HG03039 (cell line): ENCODE measurements at regions not wholly inside any gene's neighbourhood (a gene's known extent, or its start where the extent isn't known, plus 50 kb on each side); places are given as distances from the start of the nearest gene placed in this dataset.

ENCODE experiments used
- ATAC-seq: cut with Tn5 transposase; IDR thresholded peaks from one replicate; pipeline ENCODE4 v1.9.1; 2021; ENCODE audit warnings: mild to moderate bottlenecking, moderate library complexity; ENCODE audit not compliant: unreplicated experiment

DNA sequence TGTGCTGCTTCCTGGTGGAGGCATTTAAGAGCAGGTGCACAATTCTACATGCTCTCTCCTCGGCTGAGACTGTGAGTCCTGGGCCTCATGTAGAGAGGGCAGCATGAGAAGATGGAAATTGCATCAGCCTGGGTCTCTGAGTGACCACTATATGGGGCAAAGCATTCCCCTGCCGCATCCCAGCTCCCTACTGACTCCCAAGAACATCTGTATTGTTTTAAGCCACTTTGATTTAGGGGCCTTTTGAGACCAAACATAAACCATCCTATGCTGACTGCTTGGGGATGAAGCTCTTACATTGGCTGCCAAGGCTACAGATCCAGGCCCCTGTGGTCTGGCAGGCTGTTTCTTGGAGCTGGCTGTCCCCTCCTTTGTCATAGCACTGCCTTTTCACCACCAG, 101.3 kb upstream of the TBX20 start:
- ATAC-seq = no peak

DNA sequence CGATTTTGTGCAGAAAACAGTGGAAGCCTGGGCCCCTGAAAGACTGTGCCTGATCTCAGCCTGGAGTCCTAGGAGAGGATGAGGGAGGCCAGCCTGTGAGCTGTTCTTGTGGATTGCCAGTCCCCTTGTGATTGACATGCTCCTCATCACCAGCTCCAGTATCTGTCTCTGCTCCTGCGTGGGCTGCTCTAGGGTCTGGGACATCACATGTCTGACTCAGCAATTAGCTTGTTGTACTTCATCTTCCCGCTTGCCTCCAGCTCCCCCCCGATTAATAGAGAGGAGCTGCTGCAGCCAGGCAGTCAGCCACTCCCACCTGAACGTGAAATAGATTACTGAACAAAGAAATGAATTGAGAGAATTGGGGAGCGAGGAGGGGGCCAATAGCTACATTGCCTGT, 99.6 kb upstream of the TBX20 start:
- ATAC-seq = no peak

DNA sequence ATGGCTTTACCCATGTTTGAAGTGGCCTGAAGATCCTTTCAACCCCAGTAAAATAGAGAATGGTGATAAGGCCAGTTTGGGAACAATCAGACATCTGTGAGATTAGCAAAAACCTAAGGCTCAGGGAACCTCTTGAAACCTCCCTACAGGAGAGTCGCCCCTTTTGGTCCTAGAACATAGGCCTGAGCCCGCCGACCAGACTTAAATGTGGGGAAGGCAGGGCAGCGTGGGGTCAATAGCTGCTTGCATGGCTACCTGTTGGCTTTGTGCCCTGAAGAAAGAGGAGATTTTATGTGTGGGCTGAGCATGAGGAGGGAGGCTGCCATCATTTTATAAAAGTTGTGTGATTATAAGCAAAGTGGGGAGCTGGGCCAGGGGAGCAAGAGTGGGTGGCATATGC, 97.6 kb upstream of the TBX20 start:
- ATAC-seq = no peak

DNA sequence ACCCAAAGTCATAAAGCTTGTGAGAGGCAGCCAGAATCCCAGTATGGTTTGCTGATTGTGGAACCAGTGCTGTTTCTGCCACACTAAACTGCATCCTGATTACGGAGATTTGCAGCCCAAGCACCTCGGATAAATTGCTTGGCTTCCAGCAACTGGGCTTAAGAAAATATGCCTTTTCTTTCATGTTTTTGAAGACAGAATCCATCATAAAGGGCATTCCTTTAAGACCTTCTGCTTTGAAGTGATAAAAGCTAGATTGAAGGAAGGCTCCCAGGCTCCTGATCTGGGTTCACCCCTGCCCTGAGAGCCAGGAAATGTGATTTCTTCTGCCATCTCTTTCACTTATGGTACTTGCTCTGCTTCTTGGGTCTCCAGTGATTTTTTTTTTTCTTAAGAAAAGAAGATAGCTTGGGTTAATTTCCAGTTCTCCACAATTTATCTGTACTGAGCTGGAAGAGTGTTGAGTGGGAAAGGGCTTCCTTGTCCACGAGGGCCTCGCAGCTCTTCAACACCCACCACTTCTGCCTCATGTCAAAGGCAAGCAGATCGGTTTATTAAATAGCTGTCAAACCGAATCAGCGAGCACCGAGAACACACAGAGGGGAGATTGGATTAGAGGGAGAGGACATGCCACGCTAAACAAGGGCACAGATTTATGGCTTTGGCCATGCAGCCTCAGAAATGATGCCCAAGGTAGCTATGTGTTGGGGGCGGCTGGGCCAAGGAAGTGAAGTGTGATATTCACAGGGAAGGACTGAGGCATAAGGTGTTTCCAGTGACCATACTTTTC, 94.9 kb upstream of the TBX20 start:
- no peak for ATAC-seq

DNA sequence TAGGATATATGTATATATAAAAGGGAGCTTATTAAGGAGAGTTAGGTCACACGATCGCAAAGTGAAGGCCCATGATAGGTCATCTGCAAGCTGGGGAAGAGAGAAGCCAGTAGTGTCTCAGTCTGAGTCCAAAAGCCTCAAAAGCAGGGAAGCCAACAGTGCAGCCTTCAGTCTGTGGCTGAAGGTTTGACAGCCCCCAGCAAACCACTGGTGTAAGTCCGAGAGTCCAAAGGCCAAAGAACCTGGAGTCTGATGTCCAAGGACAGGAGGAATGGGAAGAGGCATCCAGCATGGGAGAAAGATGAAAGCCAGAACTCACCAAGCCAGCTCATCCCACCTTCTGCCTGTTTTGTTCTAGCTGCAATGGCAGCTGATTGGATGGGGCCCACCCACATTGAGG, 88.9 kb upstream of the TBX20 start:
- ATAC-seq = no peak

DNA sequence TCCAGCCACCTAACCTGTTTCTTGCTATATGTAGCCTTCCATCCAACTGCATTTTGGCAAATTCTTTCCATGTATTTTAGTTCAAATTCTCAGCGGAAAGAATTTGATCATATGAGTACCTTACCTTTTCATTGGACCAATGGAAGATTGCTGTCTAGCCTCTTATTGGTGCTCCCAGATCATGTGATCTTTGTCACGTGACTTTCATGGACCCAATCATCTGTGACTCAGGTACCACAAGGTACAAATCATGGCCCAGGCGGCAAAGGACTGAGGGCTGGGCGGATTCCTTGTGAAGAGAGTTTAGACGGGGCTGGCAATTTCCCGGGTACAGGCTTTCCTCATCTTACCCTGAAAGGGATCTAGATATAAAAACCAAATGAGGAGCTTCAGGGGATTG, 85.9 kb upstream of the TBX20 start:
- ATAC-seq = no peak

DNA sequence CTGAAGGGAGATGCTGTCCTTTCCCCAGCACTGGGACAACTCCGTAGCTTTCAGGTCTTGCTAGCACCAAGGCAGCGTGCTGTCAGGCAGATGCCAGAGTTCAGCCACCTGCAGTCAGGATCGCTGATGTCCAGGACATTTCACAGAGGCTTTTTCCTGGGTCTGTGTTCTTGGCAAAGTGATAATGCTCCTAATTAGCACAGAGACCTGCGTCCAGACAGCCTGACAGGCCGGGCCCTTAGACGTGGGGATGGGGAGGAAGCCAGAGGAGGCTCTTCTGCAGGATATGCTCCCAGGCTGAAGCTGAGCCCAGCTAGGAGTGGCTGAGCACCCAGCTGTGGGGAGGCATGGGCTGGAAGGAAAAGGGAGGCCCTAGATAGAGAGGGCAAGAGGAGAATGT, 82.5 kb upstream of the TBX20 start:
- ATAC-seq = no peak

DNA sequence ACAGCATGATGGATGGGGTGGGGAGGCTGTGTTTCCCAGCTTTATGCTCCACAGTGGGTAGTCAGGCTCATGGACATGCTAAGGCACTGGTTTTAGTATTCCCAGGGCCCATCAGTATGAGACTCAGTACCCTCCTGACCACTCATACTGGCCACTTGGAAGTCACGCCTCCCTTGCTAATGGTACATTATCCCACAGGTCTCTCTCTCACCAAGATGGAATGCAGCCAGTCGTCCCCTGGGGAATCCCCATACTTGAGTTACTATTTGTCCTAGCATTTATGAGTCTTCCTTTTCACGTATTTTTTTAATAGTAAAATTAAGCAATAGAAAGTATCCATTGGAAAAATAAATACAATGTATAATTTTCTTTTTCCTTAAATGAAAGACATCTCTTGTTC, 80.6 kb upstream of the TBX20 start:
- no peak for ATAC-seq

DNA sequence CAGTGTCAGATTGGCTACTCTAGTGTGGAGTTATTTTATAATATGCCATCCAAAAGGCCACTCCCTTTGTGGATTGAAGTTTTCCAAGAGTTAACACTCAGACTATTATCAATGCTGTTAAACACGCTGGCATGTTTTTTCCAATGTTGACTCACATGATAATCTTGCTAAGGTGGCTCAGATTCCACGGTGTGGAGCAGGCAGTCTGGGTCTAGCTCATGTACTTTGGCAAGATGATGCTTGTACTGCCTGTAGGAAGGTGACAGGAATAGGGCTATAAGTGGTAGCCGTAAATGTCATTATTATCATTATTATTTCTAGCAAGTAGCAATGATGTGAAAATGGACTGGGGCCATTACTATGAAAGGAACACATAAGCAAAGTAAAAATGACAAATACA, 79.4 kb upstream of the TBX20 start:
- no peak for ATAC-seq

DNA sequence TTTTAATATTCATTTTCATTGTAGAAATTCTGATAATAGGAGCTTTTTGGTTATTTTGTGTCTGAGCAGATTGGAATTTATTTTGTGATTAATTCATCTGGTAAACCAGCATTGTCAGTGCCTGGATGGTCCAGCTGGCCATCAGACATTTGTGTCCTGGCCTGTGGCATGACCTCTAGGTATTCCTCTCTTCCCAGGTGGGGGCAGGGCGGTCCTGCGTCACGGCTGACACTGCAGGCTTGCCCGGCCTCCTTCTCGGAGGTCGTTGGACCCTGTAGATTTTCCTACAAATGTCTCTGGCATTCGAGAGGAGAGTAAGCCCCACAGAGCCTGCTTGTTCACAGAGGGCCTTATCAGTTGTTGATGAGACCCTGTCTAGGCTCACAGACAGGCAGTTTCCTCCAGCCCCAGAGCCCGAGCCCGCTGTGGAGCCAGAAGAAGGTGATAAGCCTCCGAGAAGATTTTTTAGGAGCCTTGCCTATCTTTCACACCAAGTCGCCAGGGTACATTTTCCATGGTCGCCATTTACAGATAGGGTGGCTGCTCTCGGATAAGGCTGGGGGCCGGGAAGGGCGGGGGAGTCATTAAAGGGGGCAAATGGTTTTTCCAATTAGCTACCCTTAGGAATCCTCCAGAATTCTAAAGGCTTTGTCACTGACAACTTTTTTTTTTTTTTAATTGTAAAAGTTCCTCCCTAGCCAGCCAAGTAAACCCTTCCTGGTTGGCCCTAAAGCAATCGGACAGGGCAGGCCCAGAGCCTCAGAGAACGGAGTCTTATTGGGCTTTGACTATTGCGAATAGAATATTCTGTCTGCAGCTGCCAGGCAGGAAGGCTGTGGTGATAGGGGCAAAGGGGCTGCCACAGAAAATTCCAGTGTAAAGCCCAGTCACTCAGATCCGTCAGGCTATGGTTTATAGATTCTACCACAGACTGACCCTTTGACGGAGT, 78.1 kb upstream of the TBX20 start:
- no peak for ATAC-seq

DNA sequence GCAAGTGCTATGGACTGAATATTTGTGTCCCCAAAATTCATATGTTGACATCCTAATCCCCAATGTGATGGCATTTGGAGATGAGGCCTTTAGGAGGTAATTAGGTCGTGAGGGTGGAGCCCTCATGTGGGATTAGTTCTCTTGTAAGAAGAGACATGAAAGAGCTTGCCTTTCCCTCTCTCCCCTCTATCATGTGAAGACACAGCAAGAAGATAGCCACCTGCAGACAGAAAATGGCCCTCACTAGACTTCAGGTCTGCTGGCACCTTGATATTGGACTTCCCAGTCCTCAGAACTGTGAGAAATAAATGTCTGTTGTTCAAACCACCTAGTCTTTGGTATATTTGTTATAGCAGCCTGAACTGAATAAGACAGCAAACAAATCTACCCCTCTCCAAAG, 75.1 kb upstream of the TBX20 start:
- ATAC-seq = no peak

DNA sequence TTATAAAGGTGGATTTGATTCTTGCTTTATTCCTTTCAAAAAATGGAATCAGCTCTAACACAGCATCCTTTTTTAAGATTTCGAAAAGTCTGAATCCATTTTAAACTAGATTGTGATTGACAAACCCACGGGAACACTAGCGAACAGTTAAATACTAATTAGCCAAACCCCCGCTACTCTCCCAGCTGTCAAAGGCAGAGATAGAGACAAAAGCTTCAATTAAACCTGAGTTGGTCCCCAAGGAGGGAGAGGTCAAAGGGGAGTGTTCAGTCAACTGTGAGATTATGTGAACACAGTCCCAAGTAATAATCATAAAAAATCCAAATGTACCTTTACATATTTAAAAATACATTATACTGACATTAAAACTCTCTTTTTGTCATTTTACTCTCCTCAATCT, 65.7 kb upstream of the TBX20 start:
- ATAC-seq = no peak

DNA sequence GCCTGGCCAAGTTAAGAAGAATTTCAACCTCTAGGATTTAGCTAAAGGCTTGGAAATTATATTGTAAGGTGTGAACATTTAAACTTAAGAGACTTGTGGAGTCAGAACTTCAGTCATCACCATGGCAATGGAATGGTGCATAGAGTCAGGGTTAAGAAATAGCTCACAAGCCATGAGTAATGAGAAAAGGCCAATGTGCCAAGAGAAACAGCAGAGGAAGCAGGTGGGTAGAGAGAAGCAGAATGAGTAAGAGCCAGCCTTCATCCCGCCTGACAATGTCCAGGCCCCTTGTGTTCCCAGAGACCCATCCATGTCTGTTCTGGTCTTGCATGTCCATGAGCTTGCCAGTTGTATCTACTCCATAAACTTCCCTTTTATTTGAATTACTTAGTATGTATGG, 62.6 kb upstream of the TBX20 start:
- ATAC-seq = no peak

DNA sequence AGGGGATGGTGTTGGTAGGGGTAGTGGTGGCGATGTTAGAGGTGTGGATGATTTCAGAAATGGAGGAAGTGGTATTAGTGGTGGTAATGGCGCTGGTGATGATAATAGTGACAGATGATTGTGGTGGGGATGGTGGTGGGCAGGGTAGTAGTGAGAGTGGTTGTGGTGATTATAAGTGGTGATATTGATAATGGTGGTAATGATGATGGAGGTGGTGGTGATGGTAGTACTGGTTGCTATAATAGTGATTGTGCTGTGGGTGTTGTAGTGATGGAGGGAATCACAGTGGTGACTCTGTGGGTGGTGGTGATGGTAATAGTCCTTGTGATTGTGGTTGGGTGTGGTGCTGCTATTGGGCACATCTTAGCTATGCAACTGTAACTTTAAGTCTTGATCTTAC, 61.6 kb upstream of the TBX20 start:
- no peak for ATAC-seq

DNA sequence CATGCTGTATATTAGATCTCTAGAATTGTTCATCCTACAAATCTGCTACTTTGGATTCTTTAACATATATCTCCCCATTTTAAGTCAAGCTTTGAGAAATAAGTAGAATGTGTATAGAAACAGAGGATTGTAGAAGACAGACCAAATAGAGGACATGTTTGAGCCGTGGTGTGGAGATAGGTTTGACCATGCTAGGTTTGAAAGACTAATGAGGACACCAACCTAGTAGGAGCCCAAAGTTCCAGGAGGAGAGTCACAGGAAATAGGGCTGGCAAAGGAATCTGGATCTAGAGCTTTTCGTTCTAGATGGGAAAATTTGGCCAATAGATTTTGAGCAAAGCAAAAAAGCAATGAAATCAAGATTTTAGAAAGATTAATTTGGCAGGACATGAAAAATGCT, 60.5 kb upstream of the TBX20 start:
- no peak for ATAC-seq

DNA sequence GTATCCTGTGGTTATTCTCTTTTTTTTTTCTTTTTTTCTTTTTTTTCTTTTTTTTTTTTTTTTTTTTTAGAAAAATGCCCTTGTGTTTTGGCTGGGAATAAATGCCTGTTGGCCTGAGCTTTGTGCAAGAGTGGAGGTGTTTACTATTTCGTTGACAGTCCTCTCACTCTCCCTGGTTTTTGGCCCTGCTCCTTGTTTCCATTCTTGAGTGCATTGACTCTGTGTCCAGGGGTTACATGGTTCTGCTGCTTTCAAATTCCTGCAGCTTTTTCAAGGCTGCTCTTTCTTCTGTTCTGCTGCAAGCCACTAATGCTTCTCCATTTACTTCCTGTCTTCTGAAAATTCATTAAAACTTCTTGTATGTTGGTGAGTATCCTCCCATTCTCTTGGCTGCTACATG, 59.7 kb upstream of the TBX20 start:
- no peak for ATAC-seq
